Fibroblast of lung (primary cell): ENCODE measurements at regions not wholly inside any gene's neighbourhood (a gene's known extent, or its start where the extent isn't known, plus 50 kb on each side); places are given as distances from the start of the nearest gene placed in this dataset.

Experiments
- DNase-seq, 2 donors: peaks; one replicate each; pipeline versions ENCODE4 v3.0.0 to v3.0.0-alpha.2; 2010; ENCODE audit warnings: low read depth in 2 of 2
- H2AFZ ChIP-seq: 2 replicates; pipeline ENCODE4 v1.5.1; 2012; ENCODE audit warnings: low read length, control low read depth, inconsistent platforms
- H3K27ac ChIP-seq: 2 replicates; pipeline ENCODE4 v1.5.1; 2011; ENCODE audit warnings: low read length, control low read depth; ENCODE audit not compliant: insufficient read depth
- H3K27me3 ChIP-seq: 2 replicates; pipeline ENCODE4 v1.5.1; 2011; ENCODE audit warnings: mild to moderate bottlenecking, low read length; ENCODE audit not compliant: control insufficient read depth, insufficient read depth
- H3K36me3 ChIP-seq: 2 replicates; pipeline ENCODE4 v1.5.1; 2011; ENCODE audit warnings: low read length; ENCODE audit not compliant: control insufficient read depth, insufficient read depth
- H3K4me1 ChIP-seq: 2 replicates; pipeline ENCODE4 v1.5.1; 2011; ENCODE audit warnings: low read length; ENCODE audit not compliant: control insufficient read depth, insufficient read depth; ENCODE audit errors: extremely low read depth
- H3K4me2 ChIP-seq: 2 replicates; pipeline ENCODE4 v1.5.1; 2011; ENCODE audit warnings: low read length, control low read depth; ENCODE audit not compliant: insufficient read depth; ENCODE audit errors: extremely low read depth
- H3K4me3 ChIP-seq, 4 experiments: fragments of 200-600 bp in 1 of 4; sonication (generic) in 1 of 4; replicated peaks in 1 of 4; 2 replicates each; pipeline ENCODE4 v1.5.1; 2011 to 2016; ENCODE audit warnings: low read length in 4 of 4, low read depth in 3 of 4, mild to moderate bottlenecking in 3 of 4, control low read depth in 2 of 4, inconsistent platforms in 1 of 4, mixed read lengths in 1 of 4; ENCODE audit not compliant: insufficient read depth in 1 of 4; ENCODE audit errors: control extremely low read depth in 1 of 4
- H3K79me2 ChIP-seq: 2 replicates; pipeline ENCODE4 v1.5.1; 2012; ENCODE audit warnings: mild to moderate bottlenecking, low read length, inconsistent platforms; ENCODE audit not compliant: control insufficient read depth, insufficient read depth
- H3K9ac ChIP-seq: 2 replicates; pipeline ENCODE4 v1.5.1; 2011; ENCODE audit warnings: mild to moderate bottlenecking, low read length, control low read depth; ENCODE audit not compliant: insufficient read depth
- H3K9me3 ChIP-seq: 2 replicates; pipeline ENCODE4 v1.5.1; 2012; ENCODE audit warnings: low read depth, low read length; ENCODE audit not compliant: control insufficient read depth, insufficient read depth
- H4K20me1 ChIP-seq: 2 replicates; pipeline ENCODE4 v1.5.1; 2011; ENCODE audit warnings: low read length; ENCODE audit not compliant: control insufficient read depth, insufficient read depth; ENCODE audit errors: extremely low read depth
- EZH2 ChIP-seq: IDR thresholded peaks from 2 replicates; pipeline ENCODE4 v1.5.1; 2012; ENCODE audit warnings: low read length, control low read depth, mild to moderate bottlenecking; ENCODE audit errors: missing control alignments
- TF ChIP-seq, protein P1 (sequence below), 2 donors: IDR thresholded peaks in 1 of 2; conservative IDR thresholded peaks in 1 of 2; 1 replicate in 1 of 2; 2 replicates in 1 of 2; pipeline ENCODE4 v1.5.1; 2011 to 2012; ENCODE audit warnings: low read length in 2 of 2, control low read depth in 1 of 2, inconsistent platforms in 1 of 2, low read depth in 1 of 2, mild to moderate bottlenecking in 1 of 2

DNA sequence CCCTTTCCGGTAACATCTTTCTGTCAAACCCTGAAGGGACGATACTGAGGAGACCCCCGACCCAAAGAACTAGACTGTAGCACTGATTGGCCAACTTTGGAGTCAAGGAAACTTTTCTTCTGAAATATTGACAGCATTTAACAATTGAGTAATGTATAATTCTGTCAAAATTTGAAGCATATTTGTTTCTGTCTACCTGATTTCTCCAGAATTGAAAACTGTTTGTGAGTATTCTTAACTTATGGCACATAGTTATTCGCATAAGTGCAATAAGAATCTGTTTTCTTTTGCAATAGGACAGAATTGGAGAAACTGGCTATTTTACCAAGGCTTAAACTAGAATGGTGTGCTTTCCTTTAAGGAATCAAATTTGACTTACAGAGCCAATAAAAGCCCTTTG lies 267.1 kb upstream of the FOXN3 start:
- Histone ChIP-seq H3K27ac (no peak overlapping the region), H3K4me1 (no peaks in the 10 kb centered on the region), H3K27me3 (no peaks in the 10 kb centered on the region), H3K36me3 (no peaks in the 10 kb centered on the region), H4K20me1 (no peaks in the 10 kb centered on the region), H3K79me2 (no peaks in the 10 kb centered on the region), H3K4me3 (no peak overlapping the region), H3K4me2 (no peak overlapping the region), H2AFZ (no peak overlapping the region), H3K9me3 (no peaks in the 10 kb centered on the region), H3K9ac (no peak overlapping the region)
- no peak for TF ChIP-seq EZH2
- TF ChIP-seq, protein P1, sequence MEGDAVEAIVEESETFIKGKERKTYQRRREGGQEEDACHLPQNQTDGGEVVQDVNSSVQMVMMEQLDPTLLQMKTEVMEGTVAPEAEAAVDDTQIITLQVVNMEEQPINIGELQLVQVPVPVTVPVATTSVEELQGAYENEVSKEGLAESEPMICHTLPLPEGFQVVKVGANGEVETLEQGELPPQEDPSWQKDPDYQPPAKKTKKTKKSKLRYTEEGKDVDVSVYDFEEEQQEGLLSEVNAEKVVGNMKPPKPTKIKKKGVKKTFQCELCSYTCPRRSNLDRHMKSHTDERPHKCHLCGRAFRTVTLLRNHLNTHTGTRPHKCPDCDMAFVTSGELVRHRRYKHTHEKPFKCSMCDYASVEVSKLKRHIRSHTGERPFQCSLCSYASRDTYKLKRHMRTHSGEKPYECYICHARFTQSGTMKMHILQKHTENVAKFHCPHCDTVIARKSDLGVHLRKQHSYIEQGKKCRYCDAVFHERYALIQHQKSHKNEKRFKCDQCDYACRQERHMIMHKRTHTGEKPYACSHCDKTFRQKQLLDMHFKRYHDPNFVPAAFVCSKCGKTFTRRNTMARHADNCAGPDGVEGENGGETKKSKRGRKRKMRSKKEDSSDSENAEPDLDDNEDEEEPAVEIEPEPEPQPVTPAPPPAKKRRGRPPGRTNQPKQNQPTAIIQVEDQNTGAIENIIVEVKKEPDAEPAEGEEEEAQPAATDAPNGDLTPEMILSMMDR (conservative IDR thresholded peaks at IDR 0.05 in 1 of 2, IDR thresholded peaks at IDR 0.05 in 1 of 2; ENCODE audit: low read depth in 1 of 2, low read length in 2 of 2), result no peak
- DNase-seq, result no peak

DNA sequence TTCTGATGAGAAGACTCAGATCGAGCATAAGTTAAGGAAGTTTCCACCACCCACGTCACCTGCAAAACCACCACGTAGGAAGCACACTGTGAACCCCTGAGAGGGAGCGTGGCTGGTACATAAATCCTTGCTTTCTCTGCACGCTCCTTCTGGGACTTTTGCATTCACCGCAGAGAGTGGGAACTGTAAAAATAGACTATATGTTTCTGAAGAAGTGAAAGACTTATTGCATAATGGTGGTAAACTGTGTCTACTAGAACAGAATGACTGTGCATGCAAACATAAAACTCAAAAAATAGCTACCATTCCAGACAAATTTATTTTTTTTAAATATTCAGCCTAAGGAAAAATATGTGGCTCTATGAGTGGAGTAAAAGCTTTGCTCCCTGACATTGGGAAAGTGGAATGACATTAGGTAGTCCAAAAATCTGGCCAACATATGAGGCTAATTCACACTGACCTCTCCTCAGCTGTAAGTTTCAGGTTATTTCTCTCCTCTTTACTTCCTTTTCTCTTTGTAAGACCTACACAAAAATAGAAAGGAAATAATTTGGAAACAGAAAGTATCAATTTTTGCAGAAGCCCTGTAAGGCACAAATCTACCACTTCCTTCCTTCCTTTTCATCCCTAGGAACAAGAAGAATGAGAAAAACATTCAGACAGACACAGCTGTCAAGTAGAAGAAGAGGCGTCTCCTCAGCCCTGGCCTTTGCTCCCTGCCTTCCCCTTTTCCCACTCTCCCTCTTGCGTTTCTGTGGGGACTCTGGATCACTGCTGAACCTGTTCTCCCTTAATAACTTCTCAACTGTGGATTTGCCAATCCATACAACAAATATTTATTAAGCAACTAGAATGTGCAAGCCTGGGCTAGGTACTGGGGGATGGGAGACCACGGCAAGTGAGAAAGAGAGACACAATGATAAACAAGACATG lies 264.3 kb upstream of the FOXN3 start:
- no peak overlapping the region for H2AFZ ChIP-seq
- no peaks in the 10 kb centered on the region for H3K27me3 ChIP-seq
- no peak overlapping the region for H3K4me3 ChIP-seq
- no peaks in the 10 kb centered on the region for H3K79me2 ChIP-seq
- TF ChIP-seq, protein P1 (conservative IDR thresholded peaks at IDR 0.05 in 1 of 2, IDR thresholded peaks at IDR 0.05 in 1 of 2; ENCODE audit: low read depth in 1 of 2, low read length in 2 of 2), result no peak
- no peak for TF ChIP-seq EZH2
- no peaks in the 10 kb centered on the region for H4K20me1 ChIP-seq
- H3K4me1 ChIP-seq, result no peaks in the 10 kb centered on the region
- no peak overlapping the region for H3K9ac ChIP-seq
- H3K4me2 ChIP-seq, result no peak overlapping the region
- no peak overlapping the region for H3K27ac ChIP-seq
- H3K9me3 ChIP-seq, result no peaks in the 10 kb centered on the region
- no peak for DNase-seq
- H3K36me3 ChIP-seq, result no peaks in the 10 kb centered on the region

DNA sequence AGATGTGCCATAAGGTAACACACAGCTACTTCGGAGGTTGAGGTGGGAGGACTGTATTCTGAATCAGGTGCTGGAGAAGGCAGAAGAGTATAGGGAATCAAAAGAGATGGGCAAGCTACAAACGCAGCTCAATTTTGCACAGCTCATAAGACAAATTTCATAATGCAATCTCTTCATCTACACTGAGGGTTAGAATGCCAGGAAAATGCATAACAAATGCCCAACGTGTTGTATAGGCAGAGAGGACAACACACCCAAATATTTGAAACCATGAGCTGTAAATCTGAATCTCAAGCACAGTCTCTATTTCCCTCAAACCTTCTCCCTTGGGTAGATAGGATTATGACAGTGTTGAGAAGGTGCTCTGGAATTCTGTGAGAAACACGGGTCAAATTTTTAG lies 263.1 kb upstream of the FOXN3 start:
- Histone ChIP-seq H3K4me2 (no peak overlapping the region), H3K9me3 (no peaks in the 10 kb centered on the region), H2AFZ (no peak overlapping the region), H4K20me1 (no peaks in the 10 kb centered on the region), H3K9ac (no peak overlapping the region), H3K27me3 (no peaks in the 10 kb centered on the region), H3K4me1 (no peaks in the 10 kb centered on the region), H3K4me3 (no peak overlapping the region), H3K36me3 (no peaks in the 10 kb centered on the region), H3K79me2 (no peaks in the 10 kb centered on the region), H3K27ac (no peak overlapping the region)
- TF ChIP-seq EZH2, result no peak
- TF ChIP-seq, protein P1 (conservative IDR thresholded peaks at IDR 0.05 in 1 of 2, IDR thresholded peaks at IDR 0.05 in 1 of 2; ENCODE audit: low read depth in 1 of 2, low read length in 2 of 2), result no peak
- DNase-seq, result no peak
